ENCODE measurements at regions not wholly inside any gene's neighbourhood (a gene's known extent, or its start where the extent isn't known, plus 50 kb on each side); places are given as distances from the start of the nearest gene placed in this dataset.
"Not testable (repeated sequence)": the region's sequence is repeated elsewhere in the genome, so short reads cannot be mapped to it uniquely, and the experiment has no call there.

DNA sequence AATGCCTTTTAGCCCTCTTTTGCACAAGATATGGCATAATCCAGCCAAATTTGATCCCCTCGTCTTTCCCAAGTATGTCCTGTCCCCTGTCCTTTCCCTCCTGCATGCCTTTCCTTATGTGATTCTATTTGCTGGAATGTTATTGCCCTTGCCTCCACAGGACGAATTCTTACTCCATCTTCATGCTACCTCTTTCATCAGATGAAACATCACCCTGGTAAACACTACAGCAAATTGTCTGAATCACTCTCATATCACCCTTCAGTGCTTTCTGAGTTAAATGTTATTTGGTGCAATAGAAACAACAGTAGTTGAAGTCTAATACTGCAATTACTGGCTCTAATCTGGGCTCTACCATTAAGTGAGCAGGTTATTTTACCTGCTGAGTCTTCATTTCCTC, 52.2 kb upstream of the FAT1 start:
- peaks cover 6% of the 10 kb centered on the region for H3K9me3 Mint-ChIP-seq
- H3K4me1 Mint-ChIP-seq (ENCODE audit: low read depth): no peaks in the 10 kb centered on the region
- no peak overlapping the region for H3K4me3 Mint-ChIP-seq
- DNase-seq: no peak
- no peaks in the 10 kb centered on the region for H3K27me3 Mint-ChIP-seq (ENCODE audit: low read depth)
- H3K36me3 Mint-ChIP-seq (ENCODE audit: insufficient read depth): no peaks in the 10 kb centered on the region
- no peak for ATAC-seq

DNA sequence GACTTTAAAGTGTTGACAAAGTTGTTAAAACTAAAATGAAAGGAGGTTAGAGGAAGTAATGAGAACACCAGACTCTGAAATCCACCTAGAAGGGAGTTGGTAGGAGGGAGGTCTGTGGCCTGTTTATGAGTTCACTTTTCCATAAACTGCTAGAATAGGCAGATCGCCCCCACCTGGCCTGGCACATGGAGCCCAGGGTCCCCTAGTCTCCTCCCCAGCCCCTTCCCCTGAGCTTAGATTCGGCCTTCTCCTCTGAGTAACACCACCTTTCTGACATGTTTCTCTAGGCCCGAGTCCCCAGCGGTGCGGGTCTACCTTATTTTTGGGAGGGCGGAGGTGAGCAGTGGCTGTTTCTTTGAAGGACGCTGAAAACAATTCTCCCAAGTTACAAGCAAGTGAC, 54.5 kb upstream of the FAT1 start:
- H3K36me3 Mint-ChIP-seq (ENCODE audit: insufficient read depth): no peaks in the 10 kb centered on the region
- H3K4me1 Mint-ChIP-seq (ENCODE audit: low read depth): no peaks in the 10 kb centered on the region
- H3K27me3 Mint-ChIP-seq (ENCODE audit: low read depth): no peaks in the 10 kb centered on the region
- ATAC-seq (no peak), DNase-seq (no peak)
- H3K9me3 Mint-ChIP-seq: peaks cover 6% of the 10 kb centered on the region
- no peak overlapping the region for H3K4me3 Mint-ChIP-seq

DNA sequence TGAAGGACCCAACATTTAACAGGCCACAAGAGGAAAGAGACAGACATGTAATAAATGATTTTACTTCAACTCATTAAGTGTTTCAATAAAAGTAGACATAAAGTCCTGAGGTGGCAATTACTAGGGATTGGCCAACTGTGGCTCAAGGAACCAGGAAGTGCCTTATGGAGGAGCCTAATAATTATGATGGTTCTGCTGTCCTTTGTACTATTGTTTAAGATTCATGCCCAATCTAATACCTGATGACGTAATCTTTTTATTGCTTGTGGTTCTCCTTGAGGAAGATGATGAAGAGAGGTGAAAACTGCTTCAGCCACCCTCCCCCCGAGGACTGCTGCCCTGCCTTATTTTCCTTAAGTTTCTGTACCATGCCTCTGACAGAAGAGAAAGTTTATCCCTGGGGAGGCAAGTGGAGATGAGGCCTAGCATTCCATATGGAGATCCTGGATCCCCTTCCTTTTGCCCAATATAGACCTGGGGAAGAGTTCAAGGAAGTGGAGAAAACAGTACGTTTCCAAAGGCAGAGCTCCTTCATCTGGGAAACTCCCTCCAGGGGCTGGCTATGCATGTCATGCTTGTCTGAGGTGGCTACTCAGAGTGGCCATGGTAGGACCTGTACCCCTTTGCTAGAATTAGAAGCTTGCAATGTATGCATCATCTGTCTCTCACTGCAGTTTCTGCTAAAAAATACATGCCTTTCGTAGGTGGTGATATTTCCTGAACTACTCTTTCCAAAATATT, 56.8 kb upstream of the FAT1 start:
- no peaks in the 10 kb centered on the region for H3K27me3 Mint-ChIP-seq (ENCODE audit: low read depth)
- ATAC-seq: no peak
- H3K4me3 Mint-ChIP-seq: no peak overlapping the region
- no peaks in the 10 kb centered on the region for H3K36me3 Mint-ChIP-seq (ENCODE audit: insufficient read depth)
- H3K4me1 Mint-ChIP-seq (ENCODE audit: low read depth): no peaks in the 10 kb centered on the region
- peaks cover 6% of the 10 kb centered on the region for H3K9me3 Mint-ChIP-seq
- DNase-seq: no peak

DNA sequence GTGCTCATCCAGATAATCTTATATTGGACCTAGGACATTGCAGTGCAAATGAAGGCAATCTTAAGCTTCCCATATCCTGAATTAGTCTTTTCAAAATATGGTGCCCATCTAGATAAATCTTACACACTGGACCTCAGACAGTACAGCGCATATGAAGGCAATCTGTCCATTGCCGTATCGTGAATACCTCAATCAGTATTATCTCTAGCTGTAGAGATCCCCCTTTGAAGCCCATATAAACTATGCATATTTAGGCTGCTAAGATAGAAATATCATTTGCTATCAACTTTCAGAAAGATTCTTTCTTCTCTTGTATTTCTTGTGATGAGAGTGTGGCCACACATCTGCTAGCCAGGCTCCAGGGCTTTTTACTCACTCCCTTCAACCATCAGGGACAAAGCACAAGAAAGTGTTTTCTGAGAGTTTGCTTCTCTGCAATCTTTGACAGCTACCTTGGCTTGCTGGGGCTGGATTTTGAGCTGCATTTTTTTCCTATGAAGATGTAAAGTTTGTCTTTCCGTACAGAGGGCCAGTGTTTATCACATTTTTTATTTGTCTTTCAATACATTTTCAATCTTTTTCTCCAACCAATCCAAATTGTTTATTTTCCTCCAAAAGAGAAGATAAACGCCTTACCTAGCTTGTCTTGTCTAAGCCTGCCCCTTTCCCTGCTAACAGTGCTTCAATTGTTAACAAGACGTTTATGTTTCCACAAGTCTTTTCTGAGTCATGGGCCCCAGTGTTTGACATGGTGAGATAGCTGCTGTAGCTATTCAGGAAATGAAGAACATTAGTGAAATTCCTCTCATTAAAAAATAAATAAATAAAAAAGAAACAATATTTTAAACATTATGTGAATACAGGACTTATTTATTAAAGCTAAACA, 57.6 kb upstream of the FAT1 start:
- Mint-ChIP-seq H3K27me3 (ENCODE audit: low read depth) (no peaks in the 10 kb centered on the region), H3K4me1 (ENCODE audit: low read depth) (no peaks in the 10 kb centered on the region)

DNA sequence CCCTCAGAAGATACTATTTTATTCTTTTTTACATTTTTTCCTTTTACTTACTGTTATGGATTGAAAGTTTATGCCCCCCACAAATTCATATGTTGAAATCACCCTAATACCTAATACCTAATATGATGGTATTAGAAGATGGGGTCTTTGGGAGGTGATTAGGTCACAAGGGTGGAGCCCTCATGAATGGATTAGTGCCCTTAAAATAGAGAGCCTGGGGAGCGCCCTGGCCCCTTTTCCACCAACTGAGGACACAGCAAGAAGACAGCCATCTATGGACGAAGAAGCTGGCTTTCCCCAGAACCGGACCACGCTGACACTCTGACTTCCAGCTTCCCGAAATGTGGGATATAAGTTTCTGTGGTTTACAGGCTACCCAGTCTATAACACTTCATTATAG, 58.6 kb upstream of the FAT1 start:
- Mint-ChIP-seq H3K9me3 (peaks cover 11% of the 10 kb centered on the region), H3K4me3 (no peak overlapping the region), H3K36me3 (ENCODE audit: insufficient read depth) (no peaks in the 10 kb centered on the region), H3K27me3 (ENCODE audit: low read depth) (no peaks in the 10 kb centered on the region), H3K4me1 (ENCODE audit: low read depth) (no peaks in the 10 kb centered on the region)
- no peak for DNase-seq
- no peak for ATAC-seq

More for the DNA sequence above, 57.6 kb upstream of the FAT1 start:
- Mint-ChIP-seq H3K36me3 (ENCODE audit: insufficient read depth) (no peaks in the 10 kb centered on the region), H3K9me3 (peaks cover 6% of the 10 kb centered on the region), H3K4me3 (no peak overlapping the region)
- DNase-seq: no peak
- ATAC-seq: no peak

DNA sequence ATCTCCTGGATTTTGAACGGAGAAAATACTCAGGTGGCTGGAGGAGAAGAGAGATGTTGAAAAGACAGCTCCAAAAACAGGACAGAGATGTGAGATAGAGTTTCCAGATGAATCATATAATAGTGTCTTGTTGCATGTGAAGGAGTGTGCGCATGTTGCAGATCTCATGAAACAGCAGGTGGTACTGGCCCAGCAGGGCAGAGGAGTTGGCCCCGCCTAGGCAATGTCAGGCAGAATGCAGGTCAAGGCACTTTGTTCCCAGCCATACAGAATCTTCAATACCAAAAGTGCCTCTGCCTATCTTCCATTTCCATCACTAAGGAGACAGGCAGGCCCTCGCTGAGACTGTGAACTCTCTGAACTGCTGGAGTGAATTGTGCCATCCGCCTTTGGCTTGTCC, 63.9 kb upstream of the FAT1 start:
- H3K36me3 Mint-ChIP-seq (ENCODE audit: insufficient read depth): no peaks in the 10 kb centered on the region
- H3K4me3 Mint-ChIP-seq: no peak overlapping the region
- DNase-seq (no peak), ATAC-seq (no peak)
- no peaks in the 10 kb centered on the region for H3K27me3 Mint-ChIP-seq (ENCODE audit: low read depth)
- no peaks in the 10 kb centered on the region for H3K4me1 Mint-ChIP-seq (ENCODE audit: low read depth)
- H3K9me3 Mint-ChIP-seq: peaks cover 7% of the 10 kb centered on the region

DNA sequence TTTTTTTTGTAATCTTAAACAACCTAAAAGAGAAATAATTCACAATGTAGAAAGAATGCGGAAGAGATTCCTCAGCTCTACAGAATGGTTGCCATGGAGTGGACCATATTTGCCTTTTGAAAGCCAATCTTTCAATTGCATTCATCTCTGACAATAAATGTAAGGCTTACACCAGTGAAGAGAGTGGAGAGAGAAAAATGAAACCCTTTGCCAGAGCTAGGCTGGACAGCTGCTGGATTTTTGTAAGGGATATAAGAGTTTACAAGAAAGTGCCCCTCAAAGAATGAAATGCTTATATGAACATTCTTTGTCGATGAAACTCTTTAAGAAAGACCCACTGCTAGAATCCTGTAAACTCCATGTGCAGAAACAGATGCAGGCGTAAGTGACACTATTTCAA, 66.0 kb upstream of the FAT1 start:
- Mint-ChIP-seq H3K27me3 (ENCODE audit: low read depth) (no peaks in the 10 kb centered on the region), H3K4me1 (ENCODE audit: low read depth) (no peaks in the 10 kb centered on the region), H3K4me3 (no peak overlapping the region), H3K9me3 (peaks cover 7% of the 10 kb centered on the region), H3K36me3 (ENCODE audit: insufficient read depth) (no peaks in the 10 kb centered on the region)
- ATAC-seq (no peak), DNase-seq (no peak)

DNA sequence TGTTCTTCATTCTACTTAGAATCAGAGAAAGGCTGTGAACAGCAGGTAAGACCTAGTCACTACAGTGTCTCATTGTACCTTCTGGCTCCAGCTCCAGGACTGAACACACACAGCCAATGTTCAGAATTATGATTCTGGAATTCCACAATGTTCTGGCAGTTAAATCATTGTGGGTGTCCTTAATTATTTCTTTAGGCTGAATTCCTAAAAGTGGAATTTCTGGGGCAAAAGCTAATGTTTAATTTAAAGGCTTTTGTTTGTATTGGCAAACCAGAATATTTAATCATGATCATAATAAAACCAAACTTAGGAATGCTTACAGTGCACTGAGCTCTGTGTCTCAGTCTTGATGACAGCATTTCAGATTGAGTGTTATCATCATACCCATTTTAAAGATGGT, 67.0 kb upstream of the FAT1 start:
- ATAC-seq (no peak), DNase-seq (no peak)
- H3K36me3 Mint-ChIP-seq (ENCODE audit: insufficient read depth): no peaks in the 10 kb centered on the region
- H3K4me3 Mint-ChIP-seq: no peak overlapping the region
- H3K4me1 Mint-ChIP-seq (ENCODE audit: low read depth): no peaks in the 10 kb centered on the region
- H3K27me3 Mint-ChIP-seq (ENCODE audit: low read depth): no peaks in the 10 kb centered on the region
- H3K9me3 Mint-ChIP-seq: peaks cover 7% of the 10 kb centered on the region

DNA sequence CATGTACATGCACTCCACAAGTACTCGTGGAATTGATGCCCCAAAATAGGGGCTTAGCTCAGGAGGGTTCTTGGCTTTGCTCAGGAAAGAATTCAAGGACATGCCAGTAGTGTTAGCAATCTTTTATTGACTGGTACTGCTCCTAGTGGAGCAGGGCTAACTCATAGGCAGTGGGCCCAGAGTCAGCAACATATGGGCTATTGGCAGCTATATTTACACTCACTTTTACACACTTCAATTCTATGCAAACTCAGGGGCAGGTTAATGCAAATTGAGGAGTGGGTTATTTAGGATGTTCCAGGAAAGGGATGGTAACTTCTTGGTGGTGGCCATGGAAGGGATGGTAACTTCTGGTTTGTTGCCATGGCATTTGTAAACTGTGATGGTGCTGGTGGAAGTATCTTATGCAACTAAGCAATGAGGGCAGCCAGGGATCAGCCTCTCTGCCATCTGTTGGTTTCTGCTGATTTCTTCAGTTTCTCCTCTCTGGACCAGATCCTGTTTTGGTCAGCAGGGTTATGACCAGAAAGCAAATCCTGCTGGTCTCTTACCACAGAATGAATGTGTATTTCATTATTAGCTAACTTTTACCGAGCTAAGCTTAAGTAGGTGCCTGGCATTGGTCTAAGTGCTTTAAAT, 69.2 kb upstream of the FAT1 start:
- H3K4me3 Mint-ChIP-seq: no peak overlapping the region
- H3K9me3 Mint-ChIP-seq: peaks cover 3% of the 10 kb centered on the region
- no peaks in the 10 kb centered on the region for H3K36me3 Mint-ChIP-seq (ENCODE audit: insufficient read depth)
- no peaks in the 10 kb centered on the region for H3K4me1 Mint-ChIP-seq (ENCODE audit: low read depth)
- ATAC-seq (no peak), DNase-seq (no peak)
- no peaks in the 10 kb centered on the region for H3K27me3 Mint-ChIP-seq (ENCODE audit: low read depth)

DNA sequence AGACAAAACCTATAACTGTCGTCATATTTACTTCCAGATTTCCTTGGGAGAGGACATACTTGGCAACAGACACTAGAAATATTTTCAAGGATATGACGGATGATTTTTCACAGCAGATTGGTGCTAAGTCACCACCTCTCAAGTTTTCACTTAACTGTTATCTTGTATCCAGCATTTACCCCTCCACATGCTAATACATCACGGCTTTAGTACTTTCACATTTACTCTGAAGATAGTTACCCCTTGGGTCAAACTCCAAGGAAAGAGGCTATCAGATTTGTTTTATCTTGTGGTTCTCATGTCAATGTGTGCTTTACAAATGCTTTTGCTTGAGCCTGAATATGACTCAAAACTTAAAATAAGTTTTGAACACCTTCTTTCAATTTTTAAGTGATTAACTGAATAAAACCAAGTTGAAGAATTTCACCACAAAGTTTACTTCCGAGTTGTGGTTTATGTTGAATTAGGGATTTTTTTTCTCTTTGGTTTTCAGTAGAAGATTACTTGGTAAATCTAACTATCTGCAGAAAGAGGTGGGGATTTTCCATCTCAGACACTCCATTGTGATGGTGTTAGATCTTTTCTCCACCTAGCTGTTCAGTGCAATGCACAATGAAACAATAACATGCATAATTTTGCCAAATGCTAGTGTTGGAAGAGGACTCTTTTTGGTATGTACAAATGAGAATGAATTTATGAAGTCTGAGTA, 75.4 kb upstream of the FAT1 start:
- H3K4me3 Mint-ChIP-seq: no peak overlapping the region
- no peaks in the 10 kb centered on the region for H3K27me3 Mint-ChIP-seq (ENCODE audit: low read depth)
- no peak for DNase-seq
- H3K9me3 Mint-ChIP-seq: peaks cover 8% of the 10 kb centered on the region
- H3K36me3 Mint-ChIP-seq (ENCODE audit: insufficient read depth): no peaks in the 10 kb centered on the region
- H3K4me1 Mint-ChIP-seq (ENCODE audit: low read depth): no peaks in the 10 kb centered on the region
- no peak for ATAC-seq

DNA sequence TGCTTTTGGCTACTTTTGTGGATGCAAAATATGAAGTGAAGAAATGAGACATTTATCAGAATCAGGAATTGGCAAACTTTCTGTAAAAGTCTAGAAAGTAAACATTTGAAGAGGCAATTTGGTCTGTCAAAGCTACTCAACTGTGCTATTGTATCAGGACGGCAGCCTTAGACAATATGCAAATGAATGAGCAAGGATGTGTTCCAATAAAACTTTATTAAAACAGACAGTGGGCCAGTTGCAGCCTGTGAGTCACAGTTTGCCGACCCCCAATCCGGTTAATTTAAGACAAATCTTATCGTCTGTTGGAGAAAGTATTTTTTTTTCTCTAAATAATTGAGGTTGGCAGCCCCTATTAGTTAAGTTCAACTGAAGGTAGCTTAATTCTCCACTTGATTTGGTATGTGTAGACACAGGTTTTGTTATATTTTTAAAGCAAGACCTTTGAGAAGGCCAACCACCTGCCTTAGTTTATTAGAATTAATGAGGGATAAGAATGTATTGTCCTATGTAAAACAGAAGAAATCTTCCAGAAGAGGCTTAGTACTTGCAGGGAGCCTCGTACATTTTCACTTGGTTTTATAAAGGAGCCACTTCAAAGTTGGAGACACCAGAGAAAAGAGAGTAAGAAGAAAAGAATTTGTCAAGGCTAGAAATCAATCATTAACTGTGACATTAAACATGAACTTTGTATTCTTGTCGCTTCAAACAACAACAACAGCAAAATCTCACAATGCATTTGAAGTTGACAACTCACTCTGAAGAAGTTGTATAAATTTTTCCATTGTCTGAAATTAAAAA, 81.6 kb upstream of the FAT1 start:
- Mint-ChIP-seq H3K4me3 (no peak overlapping the region), H3K4me1 (ENCODE audit: low read depth) (no peaks in the 10 kb centered on the region), H3K27me3 (ENCODE audit: low read depth) (no peaks in the 10 kb centered on the region), H3K9me3 (peaks cover 5% of the 10 kb centered on the region), H3K36me3 (ENCODE audit: insufficient read depth) (no peaks in the 10 kb centered on the region)
- DNase-seq: no peak
- ATAC-seq: no peak

DNA sequence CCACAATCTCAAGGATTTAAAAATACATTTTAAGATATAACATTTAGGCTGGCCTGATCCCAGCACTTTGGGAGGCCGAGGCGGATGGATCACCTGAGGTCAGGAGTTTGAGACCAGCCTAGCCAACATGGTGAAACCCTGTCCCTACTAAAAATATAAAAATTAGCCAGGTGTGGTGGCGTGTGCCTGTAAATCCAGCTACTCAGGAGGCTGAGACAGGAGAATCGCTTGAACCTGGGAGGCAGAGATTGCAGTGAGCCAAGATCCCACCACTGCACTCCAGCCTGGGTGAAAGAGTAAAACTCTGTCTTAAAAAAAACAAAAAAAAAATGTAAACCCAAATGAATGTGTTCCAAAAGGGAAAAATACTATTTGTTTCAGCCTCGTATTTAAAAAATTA, 82.3 kb upstream of the FAT1 start:
- peaks cover 11% of the 10 kb centered on the region for H3K9me3 Mint-ChIP-seq
- not testable (repeated sequence) for H3K4me1 Mint-ChIP-seq (ENCODE audit: low read depth); H3K27me3 Mint-ChIP-seq (ENCODE audit: low read depth); DNase-seq; H3K36me3 Mint-ChIP-seq (ENCODE audit: insufficient read depth); ATAC-seq; H3K4me3 Mint-ChIP-seq

DNA sequence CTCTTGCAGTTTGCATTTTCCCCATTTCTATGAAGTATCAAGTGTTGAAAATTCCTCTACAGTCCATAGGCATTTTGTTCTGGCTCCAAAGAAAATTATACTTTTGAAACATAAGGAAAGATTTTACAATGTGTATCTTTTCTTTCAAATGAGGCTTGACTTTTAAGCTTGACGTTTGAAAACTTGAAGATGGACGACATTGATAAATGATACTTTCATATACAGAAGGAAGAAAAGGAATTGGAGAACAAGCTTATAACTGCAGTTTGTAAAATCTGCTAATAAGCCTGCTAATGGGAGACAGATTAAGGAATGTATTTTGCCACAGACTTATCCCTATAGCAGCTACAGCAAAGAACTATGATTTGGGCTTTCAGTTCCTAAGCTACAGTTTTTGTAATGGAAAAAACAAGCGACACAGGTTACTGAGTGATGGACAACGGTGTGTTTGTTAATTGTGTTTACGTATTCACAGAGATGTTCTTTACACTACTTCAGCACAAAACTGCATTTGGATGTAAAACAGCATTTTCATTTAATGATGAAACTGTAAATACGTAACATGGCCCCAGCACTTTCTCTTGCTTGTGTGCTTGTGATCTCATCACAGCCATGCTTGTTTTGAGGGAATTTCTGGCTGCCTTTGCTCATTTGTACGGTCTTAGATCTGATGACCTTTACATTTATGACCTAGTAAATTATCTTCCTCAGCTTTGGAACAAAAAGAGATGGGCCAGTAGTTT, 83.2 kb upstream of the FAT1 start:
- Mint-ChIP-seq H3K9me3 (peaks cover 11% of the 10 kb centered on the region), H3K36me3 (ENCODE audit: insufficient read depth) (no peaks in the 10 kb centered on the region), H3K27me3 (ENCODE audit: low read depth) (no peaks in the 10 kb centered on the region), H3K4me3 (no peak overlapping the region), H3K4me1 (ENCODE audit: low read depth) (no peaks in the 10 kb centered on the region)
- DNase-seq (no peak), ATAC-seq (no peak)
